GM21825 (cell line): ENCODE measurements at regions not wholly inside any gene's neighbourhood (a gene's known extent, or its start where the extent isn't known, plus 50 kb on each side); places are given as distances from the start of the nearest gene placed in this dataset.

Source experiments
- ATAC-seq: cut with Tn5 transposase; IDR thresholded peaks from one replicate; pipeline ENCODE4 v1.9.1; 2021; ENCODE audit warnings: mild to moderate bottlenecking, moderate library complexity; ENCODE audit not compliant: unreplicated experiment

DNA sequence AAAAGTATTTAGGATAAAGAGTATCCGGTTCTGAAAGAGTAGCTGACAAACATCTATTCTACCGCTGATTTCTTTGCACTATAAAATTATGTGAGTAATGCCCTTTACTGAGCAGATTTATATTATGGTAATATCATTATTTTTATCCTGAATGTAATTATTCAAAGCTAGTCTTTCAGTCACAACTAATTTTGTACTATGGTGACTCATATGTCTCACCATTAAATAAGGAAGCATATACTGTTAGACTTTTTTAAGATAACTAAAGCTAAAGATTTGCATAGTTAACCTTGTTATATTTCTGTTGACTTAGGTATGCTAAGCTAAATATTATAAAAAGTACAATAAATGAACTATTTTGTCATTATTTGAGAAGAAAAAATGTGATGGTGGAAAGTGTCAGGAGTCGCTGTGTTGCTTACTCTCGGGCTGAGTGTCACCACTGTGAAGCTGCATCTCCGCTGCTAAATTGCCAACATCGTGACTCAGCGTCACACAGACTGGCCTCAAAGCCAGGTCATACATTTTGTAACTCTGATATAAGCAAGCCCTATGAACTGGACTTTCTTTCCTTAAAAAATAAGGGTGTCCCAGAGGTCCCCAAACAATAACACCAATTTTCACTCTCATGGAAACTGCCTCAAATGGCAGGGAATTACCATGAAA is 69.1 kb upstream of the SSTR1 start:
- no peak for ATAC-seq

DNA sequence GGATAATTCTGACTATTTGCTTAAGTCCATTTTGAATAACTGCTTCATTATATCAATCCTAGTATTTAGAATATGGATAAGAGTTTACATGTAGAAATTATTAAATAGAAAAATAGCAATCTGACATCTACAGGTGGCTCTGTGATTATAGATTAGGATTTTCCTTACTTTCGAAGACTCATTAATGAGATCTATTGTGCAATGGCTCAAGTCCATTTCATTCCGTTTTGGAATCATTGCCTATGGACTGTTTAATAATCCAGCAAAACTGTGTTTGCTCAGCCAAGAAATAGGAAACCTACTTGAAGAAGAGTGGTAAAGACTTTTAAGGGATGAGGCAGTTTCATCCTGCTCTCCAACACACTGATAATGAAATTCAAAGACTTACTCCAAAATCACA is 67.8 kb upstream of the SSTR1 start:
- no peak for ATAC-seq

DNA sequence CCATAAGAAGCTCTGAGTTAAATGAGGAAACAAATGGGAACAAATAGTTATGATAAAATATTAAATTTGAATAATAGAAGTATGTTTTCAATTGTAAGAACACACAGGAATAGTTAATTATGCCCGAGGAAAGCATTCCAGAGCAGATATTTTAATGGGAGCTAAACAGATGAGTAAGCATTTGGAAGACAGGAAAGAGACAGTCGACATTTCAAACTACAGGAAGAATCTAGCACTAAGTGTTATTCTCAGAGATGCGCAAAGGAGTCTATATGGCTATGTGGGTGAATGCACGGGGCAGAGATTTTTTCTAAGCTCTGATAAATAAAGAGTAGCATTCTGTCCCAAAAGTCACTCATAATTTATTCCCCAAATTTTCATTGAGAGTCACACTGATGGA is 64.5 kb upstream of the SSTR1 start:
- ATAC-seq, result no peak

DNA sequence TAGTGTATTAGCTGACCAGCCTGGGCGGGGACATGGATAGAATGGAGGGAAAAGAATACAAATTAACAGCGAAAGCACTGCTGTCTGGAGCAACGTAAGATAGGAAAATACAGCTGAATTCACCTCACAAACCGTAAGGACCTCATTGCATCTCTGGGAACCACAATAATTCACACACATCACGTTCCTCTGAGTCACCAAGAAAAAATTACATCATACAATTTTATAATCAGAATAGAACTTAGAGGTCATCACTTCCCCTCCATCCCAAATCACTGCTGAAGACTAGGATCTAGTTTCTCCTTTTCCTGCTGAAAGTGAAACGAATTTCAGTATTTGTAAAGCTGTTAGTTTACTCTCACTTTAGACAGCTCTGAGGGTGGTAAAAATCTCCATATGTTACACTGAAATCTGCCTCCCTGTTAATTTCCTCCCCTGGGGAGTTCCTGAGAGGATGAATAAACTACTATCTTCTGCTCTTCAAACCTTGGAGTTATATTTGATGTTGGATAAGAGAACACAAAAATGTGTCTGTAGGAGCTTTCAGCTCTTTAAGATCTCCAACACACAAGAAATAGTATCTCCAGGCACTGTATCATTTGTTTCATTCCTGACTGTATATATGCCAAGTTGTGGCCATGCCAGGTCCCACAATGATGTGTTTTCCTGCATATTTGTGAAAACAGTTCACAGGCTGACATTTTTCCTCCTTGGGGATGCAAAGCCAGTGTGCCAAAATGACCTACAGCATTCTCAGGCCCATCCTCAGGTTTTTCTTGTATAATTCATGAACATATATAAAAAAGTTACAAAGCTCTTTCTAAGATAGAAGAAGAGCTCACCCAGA is 63.8 kb upstream of the SSTR1 start:
- no peak for ATAC-seq

DNA sequence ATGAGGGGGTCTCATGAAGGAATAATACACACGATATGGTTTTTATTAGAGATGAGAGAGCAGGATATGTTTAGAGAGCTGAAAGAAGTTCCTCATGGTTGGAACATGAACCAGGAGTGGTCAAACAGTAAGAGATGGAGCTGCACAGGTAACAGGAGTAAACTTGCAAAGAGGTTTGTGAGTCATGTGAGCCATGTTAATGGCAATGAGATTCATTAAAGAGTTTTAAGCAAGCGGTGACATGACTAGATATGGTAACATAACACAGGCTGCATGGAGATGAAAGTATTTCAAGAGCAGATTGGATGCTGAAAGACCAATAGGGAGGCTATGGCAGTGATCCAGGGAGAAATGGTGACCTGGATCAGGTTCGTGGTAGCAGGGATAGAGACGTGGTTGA is 62.6 kb upstream of the SSTR1 start:
- no peak for ATAC-seq

DNA sequence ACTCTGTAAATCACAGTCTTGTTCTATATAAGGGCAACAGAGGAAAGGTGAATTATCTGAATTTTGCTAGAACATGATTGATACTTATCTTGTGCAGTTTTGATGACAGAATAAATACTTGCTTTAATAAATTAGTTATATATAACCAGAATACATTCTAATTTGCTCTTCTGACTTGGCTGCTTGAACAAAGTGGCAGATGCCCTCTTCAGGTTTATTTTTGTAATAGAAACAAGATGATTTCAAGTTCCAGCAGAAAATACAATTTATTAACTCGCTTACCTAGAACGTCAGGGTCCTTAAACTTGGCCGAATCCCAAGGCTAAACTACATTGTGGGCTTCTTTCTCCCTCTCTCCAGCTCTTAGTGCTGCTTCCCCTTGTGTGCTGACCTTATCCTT is 57.6 kb upstream of the SSTR1 start:
- no peak for ATAC-seq
